HepG2 (cell line): ENCODE measurements at regions not wholly inside any gene's neighbourhood (a gene's known extent, or its start where the extent isn't known, plus 50 kb on each side); places are given as distances from the start of the nearest gene placed in this dataset.

Source experiments
- HCFC1 ChIP-seq: fragments of 150-350 bp; IDR thresholded peaks from 2 replicates; pipeline ENCODE4 v1.6.1; 2014; ENCODE audit warnings: low read depth, low read length
- POLR2AphosphoS5 ChIP-seq: IDR thresholded peaks from 2 replicates; pipeline ENCODE4 v1.6.1; 2012; ENCODE audit warnings: low read depth, low read length
- SP1 ChIP-seq, 2 experiments: fragments of 450-650 bp in 1 of 2; sonication (generic) in 1 of 2; formaldehyde crosslinking in 1 of 2; IDR thresholded peaks; 2 replicates each; pipeline versions ENCODE4 v1.4.0 to v1.6.1; 2016 to 2020; ENCODE audit warnings: missing genetic modification reagents in 1 of 2
- ZNF331 ChIP-seq: sonication (generic); formaldehyde crosslinking; IDR thresholded peaks from 2 replicates; pipeline ENCODE4 v1.4.0; 2020; ENCODE audit warnings: missing genetic modification reagents
- ZNF446 ChIP-seq: sonication (generic); formaldehyde crosslinking; IDR thresholded peaks from 2 replicates; pipeline ENCODE4 v1.5.0; 2020; ENCODE audit warnings: mild to moderate bottlenecking, missing genetic modification reagents
- TF ChIP-seq, protein P1 (sequence below): sonication (generic); formaldehyde crosslinking; IDR thresholded peaks from 2 replicates; pipeline ENCODE4; 2020; ENCODE audit warnings: missing genetic modification reagents, mild to moderate bottlenecking, borderline replicate concordance
- TF ChIP-seq, protein P2 (sequence below): sonication (generic); formaldehyde crosslinking; IDR thresholded peaks from 2 replicates; pipeline ENCODE4 v1.4.0; 2020; ENCODE audit warnings: missing genetic modification reagents
- TF ChIP-seq, protein P3 (sequence below): sonication (generic); formaldehyde crosslinking; IDR thresholded peaks from 2 replicates; pipeline ENCODE4 v1.5.0; 2020; ENCODE audit warnings: mild to moderate bottlenecking, missing genetic modification reagents, moderate library complexity

DNA sequence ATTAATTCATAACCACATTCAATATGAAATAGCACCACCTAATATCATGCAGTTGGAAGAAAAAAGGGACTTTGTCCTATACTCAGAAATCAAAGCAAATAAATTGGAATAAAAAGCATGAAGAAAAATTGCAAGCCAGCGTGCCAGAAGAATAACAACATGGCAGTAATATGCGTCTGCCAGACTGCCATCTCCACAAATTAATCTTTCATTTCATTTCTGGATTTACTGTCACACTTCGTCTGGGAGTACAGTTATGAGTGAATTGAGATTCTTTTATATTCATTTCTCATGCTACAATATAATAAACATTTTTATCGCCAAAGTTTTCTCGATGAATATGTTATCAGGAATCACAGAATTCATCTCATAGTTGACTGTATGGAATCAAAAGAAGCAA lies 1327.7 kb upstream of the SEL1L start:
- TF ChIP-seq, protein P1, sequence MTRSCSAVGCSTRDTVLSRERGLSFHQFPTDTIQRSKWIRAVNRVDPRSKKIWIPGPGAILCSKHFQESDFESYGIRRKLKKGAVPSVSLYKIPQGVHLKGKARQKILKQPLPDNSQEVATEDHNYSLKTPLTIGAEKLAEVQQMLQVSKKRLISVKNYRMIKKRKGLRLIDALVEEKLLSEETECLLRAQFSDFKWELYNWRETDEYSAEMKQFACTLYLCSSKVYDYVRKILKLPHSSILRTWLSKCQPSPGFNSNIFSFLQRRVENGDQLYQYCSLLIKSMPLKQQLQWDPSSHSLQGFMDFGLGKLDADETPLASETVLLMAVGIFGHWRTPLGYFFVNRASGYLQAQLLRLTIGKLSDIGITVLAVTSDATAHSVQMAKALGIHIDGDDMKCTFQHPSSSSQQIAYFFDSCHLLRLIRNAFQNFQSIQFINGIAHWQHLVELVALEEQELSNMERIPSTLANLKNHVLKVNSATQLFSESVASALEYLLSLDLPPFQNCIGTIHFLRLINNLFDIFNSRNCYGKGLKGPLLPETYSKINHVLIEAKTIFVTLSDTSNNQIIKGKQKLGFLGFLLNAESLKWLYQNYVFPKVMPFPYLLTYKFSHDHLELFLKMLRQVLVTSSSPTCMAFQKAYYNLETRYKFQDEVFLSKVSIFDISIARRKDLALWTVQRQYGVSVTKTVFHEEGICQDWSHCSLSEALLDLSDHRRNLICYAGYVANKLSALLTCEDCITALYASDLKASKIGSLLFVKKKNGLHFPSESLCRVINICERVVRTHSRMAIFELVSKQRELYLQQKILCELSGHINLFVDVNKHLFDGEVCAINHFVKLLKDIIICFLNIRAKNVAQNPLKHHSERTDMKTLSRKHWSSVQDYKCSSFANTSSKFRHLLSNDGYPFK: no peak
- TF ChIP-seq, protein P2, sequence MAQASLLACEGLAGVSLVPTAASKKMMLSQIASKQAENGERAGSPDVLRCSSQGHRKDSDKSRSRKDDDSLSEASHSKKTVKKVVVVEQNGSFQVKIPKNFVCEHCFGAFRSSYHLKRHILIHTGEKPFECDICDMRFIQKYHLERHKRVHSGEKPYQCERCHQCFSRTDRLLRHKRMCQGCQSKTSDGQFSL (CRISPR knock-in tag): no peak
- no peak for TF ChIP-seq POLR2AphosphoS5
- no peak for TF ChIP-seq ZNF446 (CRISPR knock-in tag)
- TF ChIP-seq HCFC1: no peak
- TF ChIP-seq, protein P3, sequence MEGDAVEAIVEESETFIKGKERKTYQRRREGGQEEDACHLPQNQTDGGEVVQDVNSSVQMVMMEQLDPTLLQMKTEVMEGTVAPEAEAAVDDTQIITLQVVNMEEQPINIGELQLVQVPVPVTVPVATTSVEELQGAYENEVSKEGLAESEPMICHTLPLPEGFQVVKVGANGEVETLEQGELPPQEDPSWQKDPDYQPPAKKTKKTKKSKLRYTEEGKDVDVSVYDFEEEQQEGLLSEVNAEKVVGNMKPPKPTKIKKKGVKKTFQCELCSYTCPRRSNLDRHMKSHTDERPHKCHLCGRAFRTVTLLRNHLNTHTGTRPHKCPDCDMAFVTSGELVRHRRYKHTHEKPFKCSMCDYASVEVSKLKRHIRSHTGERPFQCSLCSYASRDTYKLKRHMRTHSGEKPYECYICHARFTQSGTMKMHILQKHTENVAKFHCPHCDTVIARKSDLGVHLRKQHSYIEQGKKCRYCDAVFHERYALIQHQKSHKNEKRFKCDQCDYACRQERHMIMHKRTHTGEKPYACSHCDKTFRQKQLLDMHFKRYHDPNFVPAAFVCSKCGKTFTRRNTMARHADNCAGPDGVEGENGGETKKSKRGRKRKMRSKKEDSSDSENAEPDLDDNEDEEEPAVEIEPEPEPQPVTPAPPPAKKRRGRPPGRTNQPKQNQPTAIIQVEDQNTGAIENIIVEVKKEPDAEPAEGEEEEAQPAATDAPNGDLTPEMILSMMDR (CRISPR knock-in tag): no peak
- TF ChIP-seq SP1 (IDR thresholded peaks at IDR 0.05): no peak
- TF ChIP-seq SP1 (CRISPR knock-in tag; IDR thresholded peaks at IDR 0.05): no peak
- TF ChIP-seq ZNF331 (CRISPR knock-in tag): no peak
